Right lobe of liver (tissue), 6 donors: ENCODE measurements at regions not wholly inside any gene's neighbourhood (a gene's known extent, or its start where the extent isn't known, plus 50 kb on each side); places are given as distances from the start of the nearest gene placed in this dataset.

Experiments
- ATAC-seq, 4 donors: fragments of 200-7000 bp; cut with Tn5 transposase; one replicate each; pipeline ENCODE4 v1.9.1; 2020; ENCODE audit warnings: mild to moderate bottlenecking in 4 of 4, moderate library complexity in 4 of 4
- DNase-seq, 3 donors: peaks; one replicate each; pipeline ENCODE4 v3.0.0-alpha.2; 2020
- H3K27ac ChIP-seq, 3 donors: fragments of 200-600 bp; one replicate each; pipeline ENCODE4 v1.8.0; 2022
- H3K27me3 ChIP-seq, 2 donors: fragments of 200-600 bp; one replicate each; pipeline ENCODE4 v1.8.0; 2022
- H3K36me3 ChIP-seq, 4 donors: fragments of 200-600 bp; sonication (generic) in 1 of 4; one replicate each; pipeline versions ENCODE4 v1.5.1 to v1.8.0; 2017 to 2022; ENCODE audit warnings: control low read depth in 1 of 4
- H3K4me1 ChIP-seq, 4 donors: fragments of 200-600 bp; sonication (generic) in 1 of 4; one replicate each; pipeline versions ENCODE4 v1.5.1 to v1.8.0; 2017 to 2022; ENCODE audit warnings: control low read depth in 1 of 4
- H3K4me3 ChIP-seq, 3 donors: fragments of 200-600 bp; one replicate each; pipeline ENCODE4 v1.8.0; 2022
- H3K9me3 ChIP-seq, 4 donors: fragments of 200-600 bp; sonication (generic) in 1 of 4; one replicate each; pipeline versions ENCODE4 v1.5.1 to v1.8.0; 2017 to 2022; ENCODE audit warnings: control low read depth in 1 of 4
- POLR2A ChIP-seq: fragments of 450-650 bp; IDR thresholded peaks from one replicate; pipeline ENCODE4 v1.6.1; 2017; ENCODE audit warnings: antibody characterized with exemption, mild to moderate bottlenecking
- WGBS: methylation state at CpG from one replicate; pipeline ENCODE4 v1.1.6; 2018; ENCODE audit warnings: low coverage, low lambda C conversion rate; ENCODE audit not compliant: insufficient coverage; ENCODE audit errors: missing lambda C conversion rate; 5-methylcytosine and 5-hydroxymethylcytosine counted together
- intact Hi-C, 2 donors: fragments of 100-400 bp; cut with DNase I; formaldehyde crosslinking; loops; one replicate each; pipeline versions ENCODE4 v1.11.2 to v1.14.1; 2022
- TF ChIP-seq, protein P1 (sequence below), 4 donors: fragments of 200-600 bp in 3 of 4; fragments of 450-650 bp in 1 of 4; IDR thresholded peaks; one replicate each; pipeline versions ENCODE4 v1.5.1 to v1.8.0; 2016 to 2022; ENCODE audit warnings: antibody characterized with exemption in 4 of 4, mild to moderate bottlenecking in 2 of 4
- donor health status: DM: no; HTN: yes; CAD: no.
- donor health status: DM: no; HTN: no; CAD: no.
- donor health status: DM: no; HTN: no; CAD: no.
- donor health status: DM: no; HTN: yes; CAD: no.
- donor health status: DM: no; HTN: yes; CAD: no.

DNA sequence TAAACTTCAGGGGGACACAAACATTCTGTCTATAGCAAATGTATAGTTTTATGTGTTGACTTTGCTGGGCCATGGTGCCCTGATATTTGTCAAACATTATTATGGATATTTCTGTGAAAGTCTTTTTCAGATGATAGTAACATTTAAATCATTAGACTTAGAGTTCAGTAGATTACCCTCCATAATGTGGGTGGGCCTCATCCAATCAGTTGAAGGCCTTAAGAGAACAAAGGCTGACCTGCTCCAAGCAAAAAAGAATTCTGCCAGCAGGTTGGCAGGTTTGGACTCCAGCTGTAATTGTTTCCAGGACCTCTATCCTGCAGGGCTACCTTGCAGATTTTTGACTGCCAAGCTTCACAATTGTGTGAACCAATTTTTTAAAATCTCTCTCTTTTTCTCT, 1250.9 kb downstream of the ROBO1 start:
- no peak overlapping the region for H3K4me3 ChIP-seq

DNA sequence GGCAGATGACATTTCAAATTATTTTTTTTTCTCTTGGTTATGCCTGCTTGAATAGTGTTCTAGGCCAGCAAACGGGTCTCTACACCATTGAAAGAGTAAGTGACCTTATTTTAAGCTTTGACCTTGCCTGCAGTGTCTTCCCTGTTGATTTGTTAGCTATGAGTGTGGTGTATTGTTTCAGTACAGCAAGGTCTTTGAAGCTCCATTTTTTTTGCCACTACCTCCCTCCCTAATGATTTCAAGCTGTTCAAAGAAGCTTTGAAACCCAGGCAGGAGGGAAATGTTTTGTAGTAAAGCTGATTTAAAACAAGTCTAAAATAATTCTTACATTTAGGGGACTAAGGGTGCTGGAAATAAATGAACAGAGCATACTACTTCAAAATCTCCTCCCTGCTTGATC, 1249.8 kb downstream of the ROBO1 start:
- ATAC-seq (no peak), DNase-seq (no peak)
- no peak overlapping the region for H3K4me3 ChIP-seq
- 11% methylated on average over 1 of the region's 1 CpG for WGBS
- no peaks in the 10 kb centered on the region for H3K9me3 ChIP-seq
- H3K27me3 ChIP-seq = no peaks in the 10 kb centered on the region
- no peaks in the 10 kb centered on the region for H3K4me1 ChIP-seq
- TF ChIP-seq, protein P1, sequence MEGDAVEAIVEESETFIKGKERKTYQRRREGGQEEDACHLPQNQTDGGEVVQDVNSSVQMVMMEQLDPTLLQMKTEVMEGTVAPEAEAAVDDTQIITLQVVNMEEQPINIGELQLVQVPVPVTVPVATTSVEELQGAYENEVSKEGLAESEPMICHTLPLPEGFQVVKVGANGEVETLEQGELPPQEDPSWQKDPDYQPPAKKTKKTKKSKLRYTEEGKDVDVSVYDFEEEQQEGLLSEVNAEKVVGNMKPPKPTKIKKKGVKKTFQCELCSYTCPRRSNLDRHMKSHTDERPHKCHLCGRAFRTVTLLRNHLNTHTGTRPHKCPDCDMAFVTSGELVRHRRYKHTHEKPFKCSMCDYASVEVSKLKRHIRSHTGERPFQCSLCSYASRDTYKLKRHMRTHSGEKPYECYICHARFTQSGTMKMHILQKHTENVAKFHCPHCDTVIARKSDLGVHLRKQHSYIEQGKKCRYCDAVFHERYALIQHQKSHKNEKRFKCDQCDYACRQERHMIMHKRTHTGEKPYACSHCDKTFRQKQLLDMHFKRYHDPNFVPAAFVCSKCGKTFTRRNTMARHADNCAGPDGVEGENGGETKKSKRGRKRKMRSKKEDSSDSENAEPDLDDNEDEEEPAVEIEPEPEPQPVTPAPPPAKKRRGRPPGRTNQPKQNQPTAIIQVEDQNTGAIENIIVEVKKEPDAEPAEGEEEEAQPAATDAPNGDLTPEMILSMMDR (IDR thresholded peaks at IDR 0.05) = no peak
- no peak for TF ChIP-seq POLR2A
- H3K36me3 ChIP-seq = no peaks in the 10 kb centered on the region
- intact Hi-C loops = no loop called here
- H3K27ac ChIP-seq = no peak overlapping the region

More for the DNA sequence above, 1250.9 kb downstream of the ROBO1 start:
- H3K9me3 ChIP-seq = no peaks in the 10 kb centered on the region
- H3K27me3 ChIP-seq = no peaks in the 10 kb centered on the region
- intact Hi-C loops = no loop called here
- ATAC-seq (no peak), DNase-seq (no peak)
- H3K4me1 ChIP-seq = no peaks in the 10 kb centered on the region
- no peak overlapping the region for H3K27ac ChIP-seq
- no peaks in the 10 kb centered on the region for H3K36me3 ChIP-seq
- no peak for TF ChIP-seq POLR2A
- TF ChIP-seq, protein P1 (IDR thresholded peaks at IDR 0.05) = no peak

DNA sequence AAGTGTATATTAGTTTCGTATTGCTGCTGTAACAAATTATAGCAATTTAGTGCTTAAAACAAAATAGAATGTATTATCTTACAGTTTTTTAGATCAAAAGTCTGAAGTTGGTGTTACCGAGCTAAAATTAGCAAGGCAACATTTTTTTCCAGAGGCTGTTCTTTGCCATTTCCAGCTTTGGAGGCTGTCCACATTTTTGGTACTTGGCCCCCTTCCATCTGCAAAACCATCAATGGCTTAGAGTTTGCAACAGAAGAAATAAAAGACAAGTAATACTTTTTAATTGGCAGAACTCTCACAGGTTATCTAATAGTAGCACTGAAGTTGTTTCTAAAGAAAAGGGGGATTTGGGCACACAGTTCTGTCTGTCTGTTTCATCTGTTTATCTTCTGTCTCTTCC, 1248.5 kb downstream of the ROBO1 start:
- Histone ChIP-seq H3K27ac (no peak overlapping the region), H3K4me1 (no peaks in the 10 kb centered on the region), H3K36me3 (no peaks in the 10 kb centered on the region), H3K4me3 (no peak overlapping the region), H3K9me3 (no peaks in the 10 kb centered on the region), H3K27me3 (no peaks in the 10 kb centered on the region)
- WGBS = 44% methylated on average over 2 of the region's 2 CpGs
- TF ChIP-seq, protein P1 (IDR thresholded peaks at IDR 0.05) = no peak
- TF ChIP-seq POLR2A = no peak
- ATAC-seq = no peak
- intact Hi-C loops = no loop called here
- DNase-seq = no peak

DNA sequence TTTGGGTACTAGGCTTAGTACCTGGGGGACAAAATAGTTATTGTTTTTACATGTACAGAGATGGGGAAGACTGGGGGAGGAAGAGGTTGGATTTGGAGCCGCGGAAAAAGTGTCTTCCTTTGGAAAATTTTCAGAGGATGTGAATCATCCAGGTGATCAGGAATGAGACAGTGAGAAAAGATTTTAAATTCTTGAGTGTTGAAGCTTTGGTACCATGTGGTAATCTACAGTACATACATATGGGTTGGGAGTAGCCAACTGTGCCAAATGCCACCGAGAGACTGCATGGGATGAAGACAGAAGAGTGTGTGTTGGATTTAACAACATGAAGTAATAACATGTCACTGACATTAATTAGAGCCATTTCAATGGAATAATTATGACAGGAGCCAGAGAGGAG, 1238.2 kb downstream of the ROBO1 start:
- H3K27me3 ChIP-seq = no peaks in the 10 kb centered on the region
- H3K36me3 ChIP-seq = no peaks in the 10 kb centered on the region
- ATAC-seq = no peak
- no peaks in the 10 kb centered on the region for H3K4me1 ChIP-seq
- intact Hi-C loops = no loop called here
- DNase-seq = no peak
- WGBS = 49% methylated on average over 3 of the region's 3 CpGs
- H3K27ac ChIP-seq = no peak overlapping the region
- TF ChIP-seq, protein P1 (IDR thresholded peaks at IDR 0.05) = no peak
- no peak for TF ChIP-seq POLR2A
- no peak overlapping the region for H3K4me3 ChIP-seq
- no peaks in the 10 kb centered on the region for H3K9me3 ChIP-seq

DNA sequence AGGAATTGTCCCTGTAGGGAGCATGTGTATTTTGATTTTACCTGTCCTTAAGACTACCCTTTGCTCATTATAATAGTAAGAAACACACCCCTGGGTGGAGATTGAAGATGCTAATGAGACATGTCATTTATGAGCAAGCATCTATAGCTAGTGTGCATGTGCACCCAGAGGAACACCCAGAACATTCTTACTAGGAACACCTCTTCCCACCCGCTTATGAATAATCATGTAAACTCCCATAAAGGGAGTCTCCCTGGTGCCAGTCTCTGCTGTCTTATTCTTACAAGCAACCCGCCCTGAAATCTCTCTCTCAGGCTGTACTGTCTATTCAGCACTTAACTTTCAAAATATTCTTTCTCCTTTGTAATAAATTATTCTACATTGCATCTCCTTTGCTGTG, 1227.3 kb downstream of the ROBO1 start:
- Histone ChIP-seq H3K4me1 (no peaks in the 10 kb centered on the region), H3K9me3 (no peaks in the 10 kb centered on the region), H3K27me3 (no peaks in the 10 kb centered on the region), H3K4me3 (no peak overlapping the region), H3K36me3 (no peaks in the 10 kb centered on the region), H3K27ac (no peak overlapping the region)
- ATAC-seq (no peak), DNase-seq (no peak)
- 89% methylated on average over 2 of the region's 2 CpGs for WGBS
- TF ChIP-seq, protein P1 (IDR thresholded peaks at IDR 0.05) = no peak
- TF ChIP-seq POLR2A = no peak
- intact Hi-C loops = no loop called here
